HG03342 (cell line): ENCODE measurements at regions not wholly inside any gene's neighbourhood (a gene's known extent, or its start where the extent isn't known, plus 50 kb on each side); places are given as distances from the start of the nearest gene placed in this dataset.
"Not testable (repeated sequence)": the region's sequence is repeated elsewhere in the genome, so short reads cannot be mapped to it uniquely, and the experiment has no call there.

Experiments
- ATAC-seq: cut with Tn5 transposase; IDR thresholded peaks from one replicate; pipeline ENCODE4 v1.9.1; 2021; ENCODE audit warnings: mild to moderate bottlenecking, moderate library complexity; ENCODE audit not compliant: unreplicated experiment

GRCh38 chr3:146781059-146781458, 175.9 kb upstream of the PLSCR5 start:
- no peak for ATAC-seq

- ATAC-seq: no peak
These were observed 175.1 kb upstream of the PLSCR5 start for GRCh38 chr3:146780251-146780650.

GRCh38 chr3:146777941-146778340, 172.8 kb upstream of the PLSCR5 start:
- ATAC-seq: no peak

DNA sequence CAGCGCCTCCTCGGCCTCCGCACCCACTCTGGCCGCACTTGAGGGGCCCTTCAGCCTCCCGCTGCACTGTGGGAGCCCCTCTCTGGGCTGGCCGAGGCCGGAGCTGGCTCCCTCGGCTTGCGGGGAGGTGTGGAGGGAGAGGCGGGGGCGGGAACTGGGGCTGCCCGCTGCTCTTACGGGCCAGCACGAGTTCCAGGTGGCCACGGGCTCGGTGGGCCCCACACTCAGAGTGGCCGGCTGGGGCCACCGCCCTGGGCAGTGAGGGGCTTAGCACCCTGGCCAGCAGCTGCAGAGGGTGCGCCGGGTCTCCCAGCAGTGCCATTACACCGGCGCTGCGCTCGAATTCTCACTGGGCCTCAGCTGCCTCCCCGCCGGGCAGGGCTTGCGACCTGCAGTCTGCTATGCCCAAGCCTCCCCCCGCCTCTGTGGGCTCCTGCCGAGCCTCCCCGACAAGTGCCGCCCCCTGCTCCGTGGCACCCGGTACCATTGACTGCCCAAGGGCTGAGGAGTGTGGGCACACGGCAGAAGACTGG, 167.1 kb upstream of the PLSCR5 start:
- ATAC-seq: no peak

DNA sequence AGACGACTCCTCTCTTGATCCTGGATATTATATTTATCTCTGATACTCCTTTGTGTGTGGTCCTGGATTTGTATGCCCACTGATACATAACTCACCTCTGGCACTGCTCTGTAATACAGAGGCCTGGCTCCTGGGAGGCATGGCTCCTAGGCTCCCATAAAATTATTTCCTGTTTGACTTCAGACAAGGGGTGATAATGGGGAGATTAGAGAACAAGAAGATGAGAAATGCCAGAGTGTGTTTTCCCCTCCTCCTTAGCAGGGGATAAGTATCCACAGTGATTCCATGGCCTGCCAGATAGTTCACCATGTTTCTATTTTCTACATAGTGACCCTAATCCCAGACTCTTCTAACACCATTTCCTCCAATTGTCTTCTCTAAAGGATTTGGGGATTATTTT, 165.7 kb upstream of the PLSCR5 start:
- no peak for ATAC-seq

DNA sequence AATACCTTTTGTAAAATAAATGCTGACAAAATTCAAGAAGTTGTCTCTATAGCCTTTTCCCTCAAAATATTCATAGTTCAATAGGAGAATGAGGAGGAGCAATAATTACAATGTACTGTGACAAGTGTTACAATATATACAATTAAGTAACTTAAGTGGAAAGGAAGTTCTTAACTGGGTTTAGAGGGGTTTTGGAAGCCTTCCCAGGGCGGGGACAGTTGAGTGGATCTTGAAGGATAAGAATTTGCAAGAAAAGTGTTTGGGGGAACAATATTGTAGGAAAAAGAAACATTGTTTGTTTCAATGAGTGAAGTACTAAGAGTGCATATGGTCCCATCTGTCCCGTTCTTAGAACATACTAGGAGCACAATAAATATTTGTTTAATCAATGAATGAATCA, 165.2 kb upstream of the PLSCR5 start:
- no peak for ATAC-seq

DNA sequence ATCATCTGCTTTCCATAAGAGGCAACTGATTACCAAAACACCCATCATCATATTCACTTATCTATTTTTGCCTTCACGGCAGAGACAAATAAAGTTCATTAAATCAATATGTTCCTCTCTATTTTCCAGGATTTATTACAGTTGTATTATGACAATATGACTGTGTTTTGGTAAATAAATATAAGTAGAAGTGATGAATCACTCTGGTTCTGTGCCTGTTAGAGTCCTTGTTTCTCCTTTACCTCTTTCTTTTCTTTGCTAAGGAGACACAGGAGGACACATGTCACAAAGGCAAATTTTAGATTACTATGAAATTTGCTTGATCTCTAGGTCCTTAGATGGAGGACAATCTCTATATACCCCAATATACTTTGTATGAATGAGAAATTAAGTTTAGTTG, 152.6 kb upstream of the PLSCR5 start:
- no peak for ATAC-seq

GRCh38 chr3:146750196-146750595, 145.1 kb upstream of the PLSCR5 start:
- ATAC-seq: no peak

DNA sequence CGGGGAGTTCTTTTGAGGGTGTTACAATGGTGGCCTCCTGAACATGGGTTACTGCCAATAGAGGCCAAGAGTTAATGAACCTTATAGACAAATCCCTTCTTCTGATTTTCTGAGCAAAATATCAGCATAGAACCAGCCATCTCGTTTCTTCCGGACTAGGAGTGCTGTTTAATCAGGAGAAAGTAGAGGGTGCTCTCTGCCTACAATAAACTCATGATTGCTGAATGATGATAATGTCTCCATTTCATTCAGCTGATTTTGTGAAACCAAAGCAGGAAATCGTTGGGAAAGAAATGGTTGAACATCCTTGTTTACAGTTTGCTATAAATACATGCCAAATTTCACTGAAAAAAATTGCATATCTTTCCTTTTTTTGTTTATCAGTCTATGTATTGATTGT, 142.8 kb upstream of the PLSCR5 start:
- no peak for ATAC-seq

DNA sequence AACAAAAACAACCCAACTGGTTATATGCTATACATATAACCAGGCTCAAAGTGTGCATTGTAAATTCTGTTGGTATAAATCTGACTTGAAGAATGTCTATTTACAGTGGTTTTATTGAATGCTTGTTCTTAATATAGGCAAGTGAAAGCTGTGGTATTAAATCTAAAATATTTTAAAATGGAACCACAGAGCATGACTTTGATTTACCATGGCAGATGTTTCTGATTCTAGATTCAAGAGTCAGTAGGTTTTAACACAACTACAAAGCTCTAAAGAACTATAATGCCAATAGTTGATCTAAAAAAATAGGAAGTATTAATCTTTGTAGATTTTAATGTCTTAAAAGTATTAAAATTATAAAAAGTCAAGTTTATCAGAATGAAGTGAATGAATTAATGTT, 141.9 kb upstream of the PLSCR5 start:
- ATAC-seq: no peak

DNA sequence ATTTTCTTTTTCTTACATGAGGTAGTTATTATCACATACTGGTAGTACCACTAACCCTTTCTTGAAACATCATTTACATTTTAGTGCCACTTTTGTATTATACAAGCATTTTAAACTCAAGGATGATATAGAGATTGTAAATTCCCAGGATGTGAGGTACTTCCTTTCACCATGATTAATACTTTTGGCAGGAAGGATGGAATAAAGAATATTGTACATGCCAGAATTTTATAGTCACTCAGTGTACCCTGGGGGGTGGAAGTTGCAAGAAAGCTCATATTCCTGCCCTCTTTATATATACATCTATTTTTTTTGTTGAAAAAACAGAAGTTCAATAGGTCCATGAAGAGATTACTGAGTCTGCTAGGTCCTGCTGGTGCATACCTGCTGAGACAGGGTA, 141.0 kb upstream of the PLSCR5 start:
- no peak for ATAC-seq

DNA sequence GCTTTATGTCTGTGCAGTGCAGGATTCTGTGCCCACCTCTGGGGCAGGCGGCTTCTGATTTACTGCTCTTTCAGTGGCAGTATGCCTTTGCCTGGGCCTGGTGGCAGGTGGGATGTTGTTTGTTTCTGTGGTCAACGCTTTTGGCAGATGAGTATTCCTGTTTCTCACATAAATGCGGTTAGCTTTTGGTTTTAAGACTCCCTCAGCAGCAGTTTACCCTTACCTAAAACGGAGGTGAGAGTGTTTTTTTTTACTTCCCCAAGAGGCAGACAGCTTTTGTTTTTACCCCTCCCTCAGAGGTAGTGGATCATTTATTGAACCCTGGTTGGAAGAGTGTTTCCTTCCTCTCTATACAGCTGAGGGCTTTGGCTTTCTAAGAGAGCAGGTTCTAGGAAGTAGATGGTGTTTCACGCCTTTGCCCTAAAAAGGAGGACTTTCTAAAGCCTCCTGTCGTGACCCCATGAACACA, 134.1 kb upstream of the PLSCR5 start:
- ATAC-seq: no peak

- no peak for ATAC-seq
These were observed 127.2 kb upstream of the PLSCR5 start for GRCh38 chr3:146732325-146732724.

DNA sequence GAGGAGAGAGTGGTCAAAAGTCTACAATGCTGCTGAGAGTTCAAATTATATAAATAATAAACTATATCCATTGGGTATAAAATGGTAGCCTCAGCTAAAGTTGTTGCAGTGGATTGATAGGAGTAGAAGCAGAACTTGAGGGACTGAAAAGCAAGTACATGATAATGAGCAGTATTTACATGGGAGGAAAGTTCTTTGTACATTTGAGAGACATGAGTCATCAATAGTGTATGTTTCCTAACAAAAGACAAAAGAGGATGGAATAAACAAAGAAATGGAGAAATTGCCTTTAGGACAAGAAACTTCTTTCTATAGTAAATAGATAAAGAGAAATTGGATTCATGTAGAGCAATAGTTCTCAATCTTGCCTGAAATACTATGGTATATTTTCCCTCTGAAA, 110.0 kb upstream of the PLSCR5 start:
- ATAC-seq: no peak

DNA sequence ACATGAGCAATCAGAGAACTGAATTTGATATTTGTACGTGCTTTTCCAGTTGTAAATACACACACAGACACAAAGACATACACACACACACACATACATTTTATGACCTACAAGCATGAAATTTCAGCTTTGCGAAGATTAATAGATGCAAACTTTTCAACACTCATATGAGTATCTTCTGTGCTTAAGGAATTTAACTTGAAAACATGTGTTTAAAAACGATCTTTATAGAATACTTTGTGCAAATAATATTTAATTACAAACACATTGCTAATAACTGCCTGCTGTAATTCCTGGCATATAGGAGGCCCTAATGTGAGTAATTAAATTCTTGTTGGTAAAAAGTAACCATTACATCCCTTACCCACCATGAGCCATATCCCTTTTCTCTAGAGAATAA, 107.7 kb upstream of the PLSCR5 start:
- ATAC-seq: no peak

DNA sequence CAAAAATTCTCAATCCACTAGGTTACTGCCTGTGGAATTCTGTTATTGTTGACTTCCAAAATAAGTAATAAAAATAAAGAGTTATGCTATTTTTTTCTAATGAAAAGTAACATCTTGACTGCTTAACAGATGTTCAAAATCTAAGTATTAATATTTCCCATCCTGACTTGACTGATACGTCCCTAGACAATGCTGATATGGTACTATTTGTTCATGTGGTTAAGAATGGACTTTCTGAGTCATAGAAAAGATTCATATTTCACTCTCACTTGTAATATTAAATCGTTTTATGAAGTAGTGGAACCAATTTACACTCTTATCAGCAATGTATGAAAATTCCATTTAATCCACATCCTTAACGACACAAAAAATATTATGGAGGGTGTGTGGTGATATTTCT, 104.8 kb upstream of the PLSCR5 start:
- no peak for ATAC-seq

DNA sequence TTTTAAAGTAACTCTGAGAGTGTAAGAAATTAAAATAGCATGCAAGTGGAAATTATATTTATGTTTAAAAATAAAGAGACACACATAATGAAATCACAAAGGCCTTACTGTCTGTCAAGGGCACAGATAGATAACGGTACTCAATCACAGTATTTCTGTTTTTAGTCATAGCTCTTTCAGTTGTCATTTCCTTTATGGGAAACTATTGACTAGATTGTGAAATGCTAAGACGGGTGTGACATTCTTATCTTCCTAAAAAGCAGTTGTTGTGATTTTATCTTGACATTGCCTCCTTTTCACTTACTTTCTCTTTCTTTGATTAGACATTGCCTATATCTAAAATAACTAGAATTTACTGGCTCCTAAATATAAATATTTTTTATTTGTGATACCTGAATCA, 100.1 kb upstream of the PLSCR5 start:
- ATAC-seq: peak; percentile 65

DNA sequence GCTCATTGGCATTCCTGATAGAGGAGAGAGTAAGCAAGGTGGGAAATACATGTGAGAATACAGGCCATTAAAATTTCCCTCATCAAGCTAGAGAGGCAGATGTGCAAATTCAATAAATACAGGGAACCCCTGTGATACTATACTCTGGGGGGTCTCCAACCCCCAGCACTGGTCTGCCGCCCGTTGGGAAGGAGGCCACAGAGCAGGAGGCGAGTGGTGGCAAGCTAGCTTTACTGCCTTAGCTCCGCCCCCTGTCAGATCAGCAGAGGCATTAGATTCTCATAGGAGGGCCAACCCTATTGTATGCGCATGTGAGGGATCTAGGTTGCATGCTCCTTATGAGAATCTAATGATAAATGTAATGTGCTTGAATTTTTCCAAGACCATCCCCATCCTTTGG, 97.1 kb upstream of the PLSCR5 start:
- ATAC-seq: no peak

GRCh38 chr3:146701246-146701645, 96.1 kb upstream of the PLSCR5 start:
- ATAC-seq: no peak

DNA sequence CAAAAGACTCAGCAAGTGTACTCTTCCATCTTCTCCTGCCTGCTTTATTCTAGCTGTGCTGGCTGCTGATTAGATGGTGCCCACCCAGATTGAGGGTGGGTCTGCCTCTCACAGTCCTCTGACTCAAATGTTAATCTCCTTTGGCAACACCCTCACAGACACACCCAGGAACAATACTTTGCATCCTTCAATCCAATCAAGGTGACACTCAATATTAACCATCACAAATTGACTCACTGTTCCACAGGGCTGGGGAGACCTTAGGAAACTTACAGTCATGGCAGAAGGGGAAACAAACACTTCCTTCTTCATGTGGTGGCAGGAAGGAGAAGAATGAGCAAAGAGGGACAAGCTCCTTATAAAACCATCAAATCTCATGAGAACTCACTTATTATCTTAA, 94.9 kb upstream of the PLSCR5 start:
- ATAC-seq: not testable (repeated sequence)

DNA sequence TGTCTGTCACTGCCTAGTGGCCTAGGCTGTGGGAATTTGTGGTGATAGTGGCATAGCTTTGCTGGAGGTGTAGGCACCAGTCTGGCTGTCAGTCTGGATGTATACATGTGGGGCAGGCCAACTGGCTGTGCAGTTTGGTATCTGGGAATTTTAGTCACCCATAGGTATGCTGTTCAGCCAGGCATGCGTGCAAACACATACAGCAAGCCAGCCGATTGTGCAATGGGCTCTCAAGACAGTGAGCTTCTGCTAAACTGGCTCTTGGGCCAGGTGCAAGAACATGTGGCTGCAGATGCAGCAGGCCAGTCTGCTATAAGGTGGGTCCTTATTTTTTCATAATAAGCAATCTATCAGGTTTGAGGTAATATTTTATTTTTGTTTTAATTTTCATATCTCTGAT, 87.1 kb upstream of the PLSCR5 start:
- no peak for ATAC-seq

DNA sequence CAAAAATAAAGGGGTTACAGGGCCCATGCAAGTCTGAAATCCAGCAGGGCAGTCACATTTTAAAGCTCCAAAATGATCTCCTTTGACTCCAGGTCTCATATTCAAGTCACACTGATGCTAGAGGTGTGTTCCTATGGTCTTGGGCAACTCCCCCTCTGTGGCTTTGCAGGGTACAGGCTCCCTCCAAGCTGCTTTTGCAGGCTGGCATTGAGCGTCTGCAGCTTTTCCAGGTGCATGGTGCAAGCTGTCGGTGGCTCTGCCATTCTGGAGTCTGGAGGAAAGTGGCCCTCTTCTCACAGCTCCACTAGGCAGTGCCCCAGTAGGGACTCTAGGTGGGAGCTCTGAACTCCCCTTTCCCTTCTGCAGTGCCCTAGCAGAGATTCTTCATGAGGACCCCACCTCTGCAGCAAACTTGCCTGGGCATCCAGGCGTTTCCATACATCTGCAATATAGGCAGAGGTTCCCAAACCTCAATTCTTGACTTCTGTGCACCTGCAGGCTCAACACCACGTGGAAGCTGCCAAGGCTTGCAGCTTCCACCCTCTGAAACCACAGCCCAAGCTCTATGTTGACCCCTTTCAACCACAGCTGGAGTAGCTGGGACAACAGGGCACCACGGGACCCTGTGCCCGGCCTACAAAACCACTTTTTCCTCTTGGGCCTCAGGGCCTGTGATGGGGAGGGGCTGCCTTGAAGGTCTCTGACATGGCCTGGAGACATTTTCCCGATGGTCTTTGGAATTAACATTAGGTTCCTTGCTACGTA, 80.1 kb upstream of the PLSCR5 start:
- no peak for ATAC-seq

DNA sequence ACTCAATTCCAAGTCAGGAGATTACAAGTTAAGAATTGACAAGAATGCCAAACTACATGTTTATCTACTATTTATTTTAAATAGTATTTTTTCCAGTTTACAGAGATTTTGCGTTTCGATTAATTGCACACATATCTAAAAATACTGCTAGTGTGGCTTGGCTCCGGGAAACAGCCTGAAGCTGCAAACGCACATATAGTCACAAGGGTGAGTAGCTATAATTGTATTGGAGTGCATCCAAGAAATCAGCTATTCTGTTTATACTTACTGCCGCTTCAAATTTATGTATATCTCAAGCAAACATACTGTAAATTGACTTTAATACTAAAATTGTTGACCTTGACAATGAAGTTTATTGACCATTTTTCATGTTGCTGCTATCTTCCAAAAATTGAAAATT, 77.0 kb upstream of the PLSCR5 start:
- no peak for ATAC-seq
